ENCODE measurements at regions not wholly inside any gene's neighbourhood (a gene's known extent, or its start where the extent isn't known, plus 50 kb on each side); places are given as distances from the start of the nearest gene placed in this dataset.

GRCh38 chr9:103485138-103485537 is 490.0 kb downstream of the CYLC2 start:
- TF ChIP-seq TCF7L2 (IDR thresholded peaks at IDR 0.05; ENCODE audit: low read depth, low read length) (no peak), POLR2AphosphoS5 (IDR thresholded peaks at IDR 0.05; ENCODE audit: low read depth, low read length) (no peak), SIN3A (IDR thresholded peaks at IDR 0.05; ENCODE audit: borderline replicate concordance, insufficient read depth, low read depth, low read length) (no peak), CTCF (IDR thresholded peaks at IDR 0.05) (no peak), REST (IDR thresholded peaks at IDR 0.05; ENCODE audit: insufficient read depth in 1 of 2, low read depth in 2 of 2, low read length in 1 of 2) (no peak)
- ChIA-PET POLR2A (no interaction called here), CTCF (no interaction called here)
- intact Hi-C loops (cut with micrococcal nuclease; ENCODE audit: unreplicated experiment): no loop called here
- Histone ChIP-seq H3K27me3 (ENCODE audit: control insufficient read depth, insufficient read depth, low read length) (no peaks in the 10 kb centered on the region), H3K4me1 (ENCODE audit: control insufficient read depth, insufficient read depth, low read length) (no peaks in the 10 kb centered on the region), H3K27ac (ENCODE audit: low read length) (no peak overlapping the region), H3K4me3 (ENCODE audit: low read depth in 2 of 2, low read length in 2 of 2) (no peak overlapping the region), H3K9me3 (ENCODE audit: control insufficient read depth, insufficient read depth, low read depth, low read length) (no peaks in the 10 kb centered on the region), H3K36me3 (ENCODE audit: control insufficient read depth, insufficient read depth, low read length) (no peaks in the 10 kb centered on the region)
- DNase-seq (ENCODE audit: low read depth, low spot score): no peak
- ATAC-seq: no peak
- in situ Hi-C loops (cut with HindIII; ENCODE audit: low pct_unique_long_range_greater_than_20kb, low sequenced_read_pairs): no loop called here
- no TSS peak for BruUV-seq (replicated peaks)

GRCh38 chr9:103514767-103515166 is 519.6 kb downstream of the CYLC2 start:
- BruUV-seq (replicated peaks): no TSS peak
- CTCF ChIA-PET: no interaction called here
- H3K9me3 ChIP-seq (ENCODE audit: control insufficient read depth, insufficient read depth, low read depth, low read length): no peaks in the 10 kb centered on the region

More at GRCh38 chr9:103514767-103515166, 519.6 kb downstream of the CYLC2 start:
- TF ChIP-seq CTCF (IDR thresholded peaks at IDR 0.05) (no peak), REST (IDR thresholded peaks at IDR 0.05; ENCODE audit: insufficient read depth in 1 of 2, low read depth in 2 of 2, low read length in 1 of 2) (no peak), TCF7L2 (IDR thresholded peaks at IDR 0.05; ENCODE audit: low read depth, low read length) (no peak), SIN3A (IDR thresholded peaks at IDR 0.05; ENCODE audit: borderline replicate concordance, insufficient read depth, low read depth, low read length) (no peak), POLR2AphosphoS5 (IDR thresholded peaks at IDR 0.05; ENCODE audit: low read depth, low read length) (no peak)
- ATAC-seq (no peak), DNase-seq (ENCODE audit: low read depth, low spot score) (no peak)
- Histone ChIP-seq H3K36me3 (ENCODE audit: control insufficient read depth, insufficient read depth, low read length) (no peaks in the 10 kb centered on the region), H3K27ac (ENCODE audit: low read length) (no peak overlapping the region), H3K4me3 (ENCODE audit: low read depth in 2 of 2, low read length in 2 of 2) (no peak overlapping the region), H3K27me3 (ENCODE audit: control insufficient read depth, insufficient read depth, low read length) (no peaks in the 10 kb centered on the region), H3K4me1 (ENCODE audit: control insufficient read depth, insufficient read depth, low read length) (no peaks in the 10 kb centered on the region)
- POLR2A ChIA-PET: interaction anchor here (0.6 kb wide), 1 partner anchor 1948 kb away, joined by 4 read pairs; no protein-coding TSS in a partner anchor
- in situ Hi-C loops (cut with HindIII; ENCODE audit: low pct_unique_long_range_greater_than_20kb, low sequenced_read_pairs) (no loop called here), intact Hi-C loops (cut with micrococcal nuclease; ENCODE audit: unreplicated experiment) (no loop called here)
